NB4 (cell line): ENCODE measurements at regions not wholly inside any gene's neighbourhood (a gene's known extent, or its start where the extent isn't known, plus 50 kb on each side); places are given as distances from the start of the nearest gene placed in this dataset.

Experiments used
- MYC ChIP-seq: IDR thresholded peaks from 2 replicates; pipeline ENCODE4 v1.6.1; 2011; ENCODE audit warnings: low read depth, low read length
- POLR2A ChIP-seq: IDR thresholded peaks from 2 replicates; pipeline ENCODE4 v1.6.1; 2011; ENCODE audit warnings: mild to moderate bottlenecking; ENCODE audit not compliant: insufficient read length; ENCODE audit errors: extremely low read depth
- TF ChIP-seq, protein P1 (sequence below): IDR thresholded peaks from one replicate; pipeline ENCODE4 v1.5.1; 2012; ENCODE audit warnings: low read depth, low read length

GRCh38 chr11:16547879-16548278 lies 190.6 kb upstream of the C11orf58 start:
- TF ChIP-seq, protein P1, sequence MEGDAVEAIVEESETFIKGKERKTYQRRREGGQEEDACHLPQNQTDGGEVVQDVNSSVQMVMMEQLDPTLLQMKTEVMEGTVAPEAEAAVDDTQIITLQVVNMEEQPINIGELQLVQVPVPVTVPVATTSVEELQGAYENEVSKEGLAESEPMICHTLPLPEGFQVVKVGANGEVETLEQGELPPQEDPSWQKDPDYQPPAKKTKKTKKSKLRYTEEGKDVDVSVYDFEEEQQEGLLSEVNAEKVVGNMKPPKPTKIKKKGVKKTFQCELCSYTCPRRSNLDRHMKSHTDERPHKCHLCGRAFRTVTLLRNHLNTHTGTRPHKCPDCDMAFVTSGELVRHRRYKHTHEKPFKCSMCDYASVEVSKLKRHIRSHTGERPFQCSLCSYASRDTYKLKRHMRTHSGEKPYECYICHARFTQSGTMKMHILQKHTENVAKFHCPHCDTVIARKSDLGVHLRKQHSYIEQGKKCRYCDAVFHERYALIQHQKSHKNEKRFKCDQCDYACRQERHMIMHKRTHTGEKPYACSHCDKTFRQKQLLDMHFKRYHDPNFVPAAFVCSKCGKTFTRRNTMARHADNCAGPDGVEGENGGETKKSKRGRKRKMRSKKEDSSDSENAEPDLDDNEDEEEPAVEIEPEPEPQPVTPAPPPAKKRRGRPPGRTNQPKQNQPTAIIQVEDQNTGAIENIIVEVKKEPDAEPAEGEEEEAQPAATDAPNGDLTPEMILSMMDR, result no peak
- TF ChIP-seq POLR2A, result no peak
- TF ChIP-seq MYC, result no peak
